NCI-H2107 (cell line): ENCODE measurements at regions not wholly inside any gene's neighbourhood (a gene's known extent, or its start where the extent isn't known, plus 50 kb on each side); places are given as distances from the start of the nearest gene placed in this dataset.

ENCODE experiments used
- DNase-seq: peaks from one replicate; lab custom pipeline; 2025; lab: John Stamatoyannopoulos, UW

GRCh38 chr2:217064234-217065011, 204.6 kb upstream of the TNP1 start:
- DNase-seq, result no peak

- no peak for DNase-seq
Observed at GRCh38 chr2:217063238-217063755, 203.4 kb upstream of the TNP1 start.

GRCh38 chr2:217062768-217063167, 202.9 kb upstream of the TNP1 start:
- DNase-seq, result no peak

DNA sequence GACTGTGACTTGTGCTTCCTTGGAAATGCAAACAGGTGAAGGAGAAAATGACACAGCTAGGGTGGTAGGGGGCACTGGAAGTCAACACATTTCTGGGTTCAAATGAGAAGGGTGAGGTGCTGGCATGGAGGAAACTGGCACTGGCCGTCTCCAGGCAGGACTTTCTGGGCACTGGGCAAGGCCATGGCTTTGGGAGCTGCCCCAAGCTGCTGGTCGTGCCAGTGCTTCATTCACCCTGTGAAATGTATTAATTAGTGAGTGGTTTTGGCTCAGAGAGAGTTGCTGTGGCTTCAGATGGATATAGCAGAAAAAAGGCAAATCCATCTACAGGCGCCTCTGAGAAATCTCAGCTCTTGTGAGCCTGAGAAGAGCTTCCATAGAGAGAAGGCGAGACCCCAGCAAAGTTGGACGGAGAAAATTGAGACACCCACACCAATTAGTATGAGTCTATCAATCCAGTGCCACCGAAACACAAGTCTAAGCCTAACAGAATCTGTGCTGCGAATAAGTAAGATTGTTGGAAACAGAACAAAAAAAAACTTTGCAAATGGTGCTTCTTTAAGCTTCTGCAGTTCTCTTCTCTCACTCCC, 202.1 kb upstream of the TNP1 start:
- no peak for DNase-seq

- DNase-seq, result no peak
Observed at GRCh38 chr2:217060951-217061547, 201.2 kb upstream of the TNP1 start.

DNA sequence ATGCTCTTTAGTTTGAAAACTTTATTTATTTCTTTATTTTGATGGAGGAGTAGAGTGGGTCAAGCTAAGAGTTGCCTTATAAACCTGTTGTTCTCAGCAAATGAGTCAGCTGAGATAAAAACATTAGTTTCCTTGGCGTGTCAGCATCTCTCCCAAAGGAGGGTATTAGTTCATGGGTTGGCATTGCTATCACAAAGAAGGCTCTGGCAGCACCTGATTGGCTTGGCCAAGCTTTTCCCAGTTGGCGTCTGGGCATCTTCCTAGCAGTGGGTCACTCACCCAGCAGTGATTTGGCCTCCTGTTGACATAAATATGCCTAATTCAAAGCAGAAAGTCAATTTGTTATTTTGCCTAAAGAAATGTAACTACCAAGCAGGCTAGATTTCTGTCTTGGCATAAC, 200.7 kb upstream of the TNP1 start:
- no peak for DNase-seq

GRCh38 chr2:217058791-217059755, 199.2 kb upstream of the TNP1 start:
- DNase-seq, result no peak

GRCh38 chr2:217057773-217058172, 197.9 kb upstream of the TNP1 start:
- no peak for DNase-seq

- no peak for DNase-seq
Observed at GRCh38 chr2:217055624-217056023, 195.8 kb upstream of the TNP1 start.

DNA sequence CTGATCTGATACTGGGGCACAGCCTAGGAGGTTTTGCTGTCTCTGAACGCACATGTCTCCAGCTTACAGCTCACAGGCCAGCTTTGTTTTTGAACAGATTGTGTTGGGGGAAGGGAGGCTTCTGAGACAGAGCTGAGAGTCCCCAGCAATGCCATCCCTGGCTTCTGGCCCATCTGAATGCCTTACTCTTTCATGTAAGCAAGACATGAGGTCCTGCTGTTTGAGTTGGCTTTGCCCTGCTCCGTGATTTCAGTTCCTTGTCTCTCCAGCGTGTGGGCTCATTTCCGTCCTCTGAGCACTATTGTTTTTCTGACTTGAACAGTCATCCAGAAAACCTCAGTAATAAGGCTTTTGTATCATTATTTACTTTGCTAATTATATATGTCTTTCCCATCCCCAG, 194.9 kb upstream of the TNP1 start:
- no peak for DNase-seq

- DNase-seq, result no peak
Observed at GRCh38 chr2:217052856-217053577, 193.2 kb upstream of the TNP1 start.

DNA sequence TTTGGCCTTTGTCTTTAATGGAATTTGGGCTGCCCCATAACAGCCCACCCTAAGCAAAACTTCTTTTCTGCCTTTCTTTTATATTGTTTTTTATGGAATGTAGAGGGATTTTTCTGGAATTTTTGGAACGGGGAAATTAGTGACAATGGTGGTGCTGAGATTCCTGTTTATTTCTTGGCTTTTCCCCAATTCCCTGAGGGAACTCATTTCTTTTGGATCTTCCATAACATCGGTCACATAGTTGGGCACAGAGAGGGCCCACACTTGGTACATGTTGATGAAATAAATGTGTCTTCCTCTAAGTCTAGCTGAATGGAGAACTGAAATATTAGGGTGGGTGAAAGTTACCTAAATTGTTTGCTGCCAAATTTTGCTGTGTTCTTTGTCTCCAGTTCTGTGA, 191.6 kb upstream of the TNP1 start:
- no peak for DNase-seq

GRCh38 chr2:217049956-217050355, 190.1 kb upstream of the TNP1 start:
- no peak for DNase-seq

- no peak for DNase-seq
Observed at GRCh38 chr2:217049422-217049821, 189.6 kb upstream of the TNP1 start.

DNA sequence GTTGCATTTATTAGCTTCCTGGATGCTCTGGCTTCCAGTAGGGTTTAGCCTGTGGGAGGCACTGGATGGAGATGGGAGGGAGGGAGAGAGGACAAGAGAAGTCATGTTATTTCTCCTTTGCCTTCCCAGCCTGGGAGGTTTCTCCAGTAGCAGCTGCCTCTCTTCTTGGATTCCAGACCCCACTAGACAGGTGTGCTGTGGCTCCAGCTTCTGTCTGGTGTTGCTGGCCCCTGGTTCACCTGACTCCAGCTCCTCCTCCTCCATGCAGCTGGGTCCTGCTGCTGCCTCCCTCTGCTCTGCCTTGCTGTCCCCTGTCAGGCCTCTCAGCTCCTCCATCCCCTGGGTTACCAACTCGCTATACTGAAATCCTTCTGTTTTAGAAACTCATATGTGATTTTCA, 188.9 kb upstream of the TNP1 start:
- DNase-seq, result no peak

DNA sequence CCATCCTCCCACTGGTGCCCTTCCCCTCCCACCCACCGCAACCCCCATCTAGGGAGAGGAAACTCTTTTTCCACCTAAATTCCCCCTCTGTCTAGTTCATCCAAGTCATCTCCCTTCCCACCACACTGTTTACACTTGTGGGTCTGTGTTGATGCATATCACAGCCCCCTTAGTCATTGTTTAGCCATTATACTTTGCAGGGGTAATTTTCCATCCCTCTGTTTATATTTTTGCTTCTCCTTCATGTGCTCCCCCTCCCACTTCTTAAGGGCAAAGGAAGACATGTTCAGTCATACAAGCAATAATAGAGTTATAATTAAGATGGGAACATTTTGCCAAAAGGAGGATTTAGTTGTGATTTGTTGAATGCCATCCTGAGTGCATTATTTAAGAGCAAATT, 187.8 kb upstream of the TNP1 start:
- DNase-seq, result no peak

DNA sequence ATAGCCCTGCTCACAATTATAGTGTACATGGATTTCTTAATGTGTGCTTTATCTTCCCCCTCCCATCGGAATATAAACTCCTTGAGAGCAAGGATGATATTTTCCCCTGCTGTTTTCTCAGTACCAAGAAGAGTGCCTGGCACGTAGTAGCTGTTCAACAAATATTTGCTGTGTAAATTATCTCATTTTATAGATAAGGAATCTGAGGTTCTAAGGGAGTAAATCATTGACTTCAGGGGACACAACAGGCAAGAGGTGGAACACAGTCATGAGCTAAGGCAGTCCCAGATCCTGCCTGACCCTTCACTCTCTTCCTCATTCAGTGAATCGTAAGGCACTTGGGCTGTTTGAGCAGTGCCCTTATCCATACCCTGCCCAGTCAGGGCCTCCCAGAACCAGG, 187.3 kb upstream of the TNP1 start:
- no peak for DNase-seq

DNA sequence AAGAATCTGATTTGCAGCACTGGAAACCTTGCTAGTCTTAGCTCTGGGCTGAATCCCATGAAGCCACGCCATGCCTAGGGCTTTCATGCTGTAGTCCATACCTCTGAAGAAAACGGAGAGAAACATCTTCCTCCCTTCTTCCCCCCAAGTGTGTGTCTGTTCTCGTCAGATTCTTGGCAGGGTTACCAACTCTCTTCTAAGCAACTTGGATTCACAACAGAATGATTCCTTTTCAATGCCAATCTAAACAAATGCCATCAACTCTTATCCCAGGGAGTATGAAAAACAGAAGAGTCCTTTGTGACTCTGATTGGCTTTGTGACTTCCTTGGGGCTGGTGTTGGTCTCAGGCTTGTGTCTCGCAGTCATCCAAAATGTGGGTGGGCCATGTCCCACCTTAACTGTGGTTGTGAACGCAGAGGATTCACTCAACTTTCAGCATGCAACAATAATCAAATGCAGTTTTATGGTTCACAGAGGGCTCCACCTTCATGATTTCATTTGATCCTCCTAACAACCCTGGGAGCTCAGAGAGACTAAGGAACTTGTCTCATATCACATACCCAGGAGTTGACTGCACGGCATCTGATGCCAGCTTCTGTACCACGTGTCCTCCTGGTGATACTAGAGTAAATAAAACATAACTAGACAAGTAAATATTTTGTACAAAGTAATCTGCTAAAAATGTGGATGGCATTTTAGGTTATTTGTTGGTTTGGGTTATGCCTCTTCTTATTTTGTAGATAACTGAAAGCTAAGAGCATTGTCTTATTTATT, 186.0 kb upstream of the TNP1 start:
- no peak for DNase-seq

DNA sequence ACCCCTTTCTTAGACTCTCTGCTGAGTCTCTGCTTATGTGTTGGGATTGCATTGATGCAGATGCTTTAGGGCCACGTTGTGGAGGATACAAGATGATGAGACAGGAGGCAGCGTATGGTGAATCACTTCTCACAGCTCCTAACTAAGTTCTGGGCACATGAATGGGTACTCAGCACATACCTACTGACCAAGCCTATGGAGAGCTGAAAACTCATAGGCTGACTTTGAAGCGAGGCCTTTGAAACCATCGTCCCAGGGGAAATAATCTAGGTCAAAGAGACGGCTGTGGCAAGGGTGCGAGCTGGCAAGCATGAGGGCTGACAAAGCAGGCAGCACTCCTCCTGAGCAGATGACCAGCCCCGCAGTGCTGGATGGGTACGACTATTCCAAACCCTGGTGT, 180.2 kb upstream of the TNP1 start:
- no peak for DNase-seq

DNA sequence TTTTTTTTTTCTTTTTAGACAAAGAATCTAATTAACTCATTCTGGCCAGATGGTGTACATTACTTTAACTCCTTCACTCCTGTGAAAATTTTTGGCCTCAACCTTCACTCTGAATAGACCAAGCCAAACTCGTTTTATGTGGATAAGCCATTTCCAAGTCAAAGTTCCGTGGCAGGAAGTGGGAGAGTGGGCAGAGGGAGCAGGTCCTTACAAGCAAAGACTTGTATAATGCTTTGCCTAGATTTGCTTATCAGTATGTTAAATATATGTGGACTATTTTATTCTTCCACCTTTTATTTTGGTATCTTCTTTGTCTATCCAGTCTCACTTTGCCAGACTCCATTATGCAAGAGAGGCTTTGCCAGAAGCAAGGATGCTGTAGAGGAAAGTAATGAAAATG, 178.1 kb upstream of the TNP1 start:
- DNase-seq, result no peak

- no peak for DNase-seq
Observed at GRCh38 chr2:217037353-217037752, 177.5 kb upstream of the TNP1 start.
